A549 (cell line): ENCODE measurements at regions not wholly inside any gene's neighbourhood (a gene's known extent, or its start where the extent isn't known, plus 50 kb on each side); places are given as distances from the start of the nearest gene placed in this dataset.

Experiments used
- ATAC-seq, 2 experiments: fragments of 200-7000 bp in 1 of 2; fragments of >200 bp in 1 of 2; cut with Nextera tagmentation in 1 of 2; cut with Tn5 transposase in 1 of 2; 3 replicates each; pipeline versions ENCODE4 v1.8.0 to v1.9.1; 2018 to 2020; ENCODE audit warnings: mild to moderate bottlenecking in 1 of 2, moderate library complexity in 1 of 2
- CTCF ChIA-PET: fragments of 300-600 bp; sonication (Branson Sonifier 250); formaldehyde crosslinking; extraction: SDS; loops from one replicate; lab custom pipeline; 2021; ENCODE audit warnings: antibody characterized with exemption, inconsistent platforms; lab: Yijun Ruan, JAX
- POLR2A ChIA-PET: fragments of 350-600 bp; formaldehyde crosslinking; extraction: SDS; loops from one replicate; lab custom pipeline; 2021; ENCODE audit warnings: antibody characterized with exemption, inconsistent platforms; lab: Yijun Ruan, JAX
- DNase-seq, 2 experiments: peaks; one replicate each; pipeline versions ENCODE4 v3.0.0 to v3.0.0-alpha.2; 2011 to 2016; ENCODE audit warnings: low read depth in 1 of 2, low spot score in 1 of 2
- FAIRE-seq: peaks from 2 replicates; lab custom pipeline; 2011; peaks lifted over from hg19 to GRCh38; lab: Jason Lieb, UNC
- H3K27ac ChIP-seq, 2 experiments: fragments of >200 bp; sonication (Bioruptor Twin); formaldehyde crosslinking; 3 replicates each; pipeline ENCODE4 v1.5.1; 2016 to 2017
- H3K4me1 ChIP-seq: fragments of >200 bp; sonication (Bioruptor Twin); formaldehyde crosslinking; 3 replicates; pipeline ENCODE4 v1.6.1; 2016
- H3K4me2 ChIP-seq: fragments of >200 bp; sonication (Bioruptor Twin); formaldehyde crosslinking; 3 replicates; pipeline ENCODE4 v1.6.1; 2016
- H3K4me3 ChIP-seq: fragments of >200 bp; sonication (Bioruptor Twin); formaldehyde crosslinking; 3 replicates; pipeline ENCODE4 v1.5.1; 2016
- H3K9me3 ChIP-seq: fragments of >200 bp; sonication (Bioruptor Twin); formaldehyde crosslinking; 3 replicates; pipeline ENCODE4 v1.6.1; 2016
- CEBPB ChIP-seq, 2 experiments: fragments of >200 bp in 1 of 2; sonication (Bioruptor Twin) in 1 of 2; formaldehyde crosslinking in 1 of 2; IDR thresholded peaks; 2 replicates each; pipeline ENCODE4 v1.6.1; 2012 to 2016
- EP300 ChIP-seq, 2 experiments: fragments of >200 bp; sonication (Bioruptor Twin); formaldehyde crosslinking; IDR thresholded peaks; 2 replicates in 1 of 2; 3 replicates in 1 of 2; pipeline ENCODE4 v1.6.1; 2016 to 2017
- FOXS1 ChIP-seq: fragments of 250-450 bp; sonication (Bioruptor Pico); IDR thresholded peaks from 2 replicates; pipeline ENCODE4 v1.5.0; 2020; ENCODE audit warnings: mild to moderate bottlenecking, moderate library complexity
- HDAC2 ChIP-seq: fragments of 200-600 bp; sonication (generic); IDR thresholded peaks from 2 replicates; pipeline ENCODE4 v1.6.1; 2016
- HOXA7 ChIP-seq: fragments of 250-450 bp; sonication (Bioruptor Pico); IDR thresholded peaks from 2 replicates; pipeline ENCODE4 v1.5.0; 2020; ENCODE audit warnings: mild to moderate bottlenecking, moderate library complexity
- HOXB5 ChIP-seq: fragments of 250-450 bp; sonication (Bioruptor Pico); IDR thresholded peaks from 2 replicates; pipeline ENCODE4 v1.5.0; 2020; ENCODE audit warnings: mild to moderate bottlenecking, moderate library complexity
- JUN ChIP-seq, 2 experiments: fragments of >200 bp; sonication (Bioruptor Twin); formaldehyde crosslinking; IDR thresholded peaks; 2 replicates in 1 of 2; 3 replicates in 1 of 2; pipeline ENCODE4 v1.6.1; 2016 to 2017
- MAZ ChIP-seq: fragments of 150-350 bp; IDR thresholded peaks from 2 replicates; pipeline ENCODE4 v1.6.1; 2014; ENCODE audit warnings: antibody characterized with exemption, low read depth, low read length, borderline replicate concordance
- MYC ChIP-seq: IDR thresholded peaks from 2 replicates; pipeline ENCODE4 v1.6.1; 2012; ENCODE audit warnings: mild to moderate bottlenecking, inconsistent platforms, low read length, improper control_type of control experiment, borderline replicate concordance
- NR3C1 ChIP-seq: fragments of >200 bp; sonication (Bioruptor Twin); formaldehyde crosslinking; IDR thresholded peaks from 3 replicates; pipeline ENCODE4 v1.6.1; 2017
- PBX3 ChIP-seq: IDR thresholded peaks from 2 replicates; pipeline ENCODE4 v1.6.1; 2012
- POLR2A ChIP-seq: IDR thresholded peaks from 2 replicates; pipeline ENCODE4 v1.6.1; 2012; ENCODE audit warnings: mild to moderate bottlenecking, low read length
- POLR2AphosphoS2 ChIP-seq: conservative IDR thresholded peaks from 2 replicates; pipeline ENCODE4 v1.6.1; 2012; ENCODE audit warnings: low read length, improper control_type of control experiment, inconsistent platforms
- RAD21 ChIP-seq, 2 experiments: fragments of >200 bp in 1 of 2; sonication (Bioruptor Twin) in 1 of 2; formaldehyde crosslinking in 1 of 2; IDR thresholded peaks in 1 of 2; conservative IDR thresholded peaks in 1 of 2; 2 replicates in 1 of 2; 3 replicates in 1 of 2; pipeline ENCODE4 v1.6.1; 2012 to 2018; ENCODE audit warnings: inconsistent platforms in 1 of 2
- RARB ChIP-seq: fragments of 250-450 bp; sonication (Bioruptor Pico); IDR thresholded peaks from 2 replicates; pipeline ENCODE4 v1.8.0; 2021; ENCODE audit warnings: mild to moderate bottlenecking, moderate library complexity
- REST ChIP-seq: fragments of 200-600 bp; sonication (generic); IDR thresholded peaks from 2 replicates; pipeline ENCODE4 v1.6.1; 2016; ENCODE audit warnings: antibody characterized with exemption, mild to moderate bottlenecking, moderate library complexity
- RNF2 ChIP-seq: fragments of 200-600 bp; sonication (generic); IDR thresholded peaks from 2 replicates; pipeline ENCODE4 v1.6.1; 2016; ENCODE audit warnings: low read depth, mild to moderate bottlenecking, antibody characterized with exemption, moderate library complexity, borderline replicate concordance
- TFCP2L1 ChIP-seq: fragments of 250-450 bp; sonication (Bioruptor Pico); IDR thresholded peaks from 2 replicates; pipeline ENCODE4 v1.5.0; 2021; ENCODE audit warnings: mild to moderate bottlenecking
- USF2 ChIP-seq: fragments of 450-650 bp; IDR thresholded peaks from 2 replicates; pipeline ENCODE4 v1.6.1; 2014; ENCODE audit warnings: antibody characterized with exemption
- ZNF302 ChIP-seq: fragments of 250-450 bp; sonication (Bioruptor Pico); IDR thresholded peaks from 2 replicates; pipeline ENCODE4 v1.9.0; 2021; ENCODE audit warnings: inconsistent platforms, mild to moderate bottlenecking, moderate library complexity
- ZSCAN20 ChIP-seq: fragments of 250-450 bp; sonication (Bioruptor Pico); IDR thresholded peaks from 2 replicates; pipeline ENCODE4 v1.8.0; 2022; ENCODE audit warnings: mild to moderate bottlenecking, moderate library complexity
- WGBS: methylation state at CpG from one replicate; pipeline ENCODE4 v1.1.6; 2017; ENCODE audit errors: missing lambda C conversion rate; 5-methylcytosine and 5-hydroxymethylcytosine counted together

DNA sequence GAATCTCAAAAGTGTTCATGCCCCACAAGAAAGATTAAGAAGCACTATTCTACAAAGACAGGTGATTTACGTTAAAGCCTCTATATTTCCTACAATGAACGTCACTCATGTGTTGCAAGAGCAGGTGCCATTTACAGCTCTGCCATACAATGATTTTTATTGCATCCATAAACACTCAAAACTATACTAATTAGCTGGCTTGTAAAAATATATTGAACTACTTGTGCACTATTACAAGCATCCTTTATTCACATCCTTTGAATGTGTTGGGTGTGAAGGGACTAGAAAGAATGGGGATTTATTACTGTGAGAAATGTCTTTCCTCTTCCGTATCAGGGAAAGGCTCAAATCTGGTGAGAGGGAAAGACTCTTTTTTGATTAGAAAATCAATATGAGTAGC lies 50.7 kb upstream of the C3orf49 start:
- Histone ChIP-seq H3K4me1 (no peaks in the 10 kb centered on the region), H3K4me2 (no peak overlapping the region), H3K4me3 (no peak overlapping the region), H3K9me3 (no peaks in the 10 kb centered on the region), H3K27ac (no peak overlapping the region)
- DNase-seq, result no peak
- no peak for FAIRE-seq
- no peak for TF ChIP-seq MYC
- 15% methylated on average over 3 of the region's 3 CpGs for WGBS
- CTCF ChIA-PET, result interaction anchor here (0.6 kb wide), 1 partner anchor 1831 kb away, joined by 4 read pairs; no protein-coding TSS in a partner anchor
- POLR2A ChIA-PET, result no interaction called here
- ATAC-seq, result no peak

GRCh38 chr3:63768888-63769287 lies 50.2 kb upstream of the C3orf49 start:
- Histone ChIP-seq H3K4me1 (no peaks in the 10 kb centered on the region), H3K4me2 (no peak overlapping the region), H3K9me3 (no peaks in the 10 kb centered on the region), H3K4me3 (no peak overlapping the region), H3K27ac (no peak overlapping the region)
- DNase-seq, result no peak
- 0% methylated on average over 2 of the region's 2 CpGs for WGBS
- ATAC-seq, result no peak
- ChIA-PET POLR2A (no interaction called here), CTCF (no interaction called here)
- no peak for FAIRE-seq
- no peak for TF ChIP-seq POLR2AphosphoS2
- no peak for TF ChIP-seq NR3C1
- TF ChIP-seq FOXS1 (CRISPR knock-in tag), result no peak
- TF ChIP-seq PBX3, result no peak
- no peak for TF ChIP-seq ZNF302 (CRISPR knock-in tag)
- TF ChIP-seq CEBPB (IDR thresholded peaks at IDR 0.05), result no peak
- TF ChIP-seq TFCP2L1 (CRISPR knock-in tag), result no peak
- TF ChIP-seq RAD21 (conservative IDR thresholded peaks at IDR 0.05 in 1 of 2, IDR thresholded peaks at IDR 0.05 in 1 of 2), result no peak
- no peak for TF ChIP-seq HOXA7 (CRISPR knock-in tag)
- TF ChIP-seq JUN (IDR thresholded peaks at IDR 0.05), result no peak
- TF ChIP-seq RARB (CRISPR knock-in tag), result no peak
- TF ChIP-seq POLR2A, result no peak
- no peak for TF ChIP-seq REST
- no peak for TF ChIP-seq MAZ
- TF ChIP-seq ZSCAN20 (CRISPR knock-in tag), result no peak
- TF ChIP-seq RNF2, result no peak
- TF ChIP-seq HOXB5, result no peak
- no peak for TF ChIP-seq USF2
- TF ChIP-seq HDAC2, result no peak
- TF ChIP-seq EP300 (IDR thresholded peaks at IDR 0.05), result no peak
